Epidermal melanocyte (primary cell): ENCODE measurements at regions not wholly inside any gene's neighbourhood (a gene's known extent, or its start where the extent isn't known, plus 50 kb on each side); places are given as distances from the start of the nearest gene placed in this dataset.
"Not testable (repeated sequence)": the region's sequence is repeated elsewhere in the genome, so short reads cannot be mapped to it uniquely, and the experiment has no call there.

ENCODE experiments used
- DNase-seq: peaks from one replicate; pipeline ENCODE4 v3.0.0; 2011; ENCODE audit warnings: low spot score; ENCODE audit not compliant: insufficient read length

GRCh38 chr5:9801908-9802307, 171.8 kb upstream of the TAS2R1 start:
- DNase-seq: no peak

GRCh38 chr5:9799606-9800005, 169.5 kb upstream of the TAS2R1 start:
- DNase-seq: no peak

- DNase-seq: no peak
Observed at GRCh38 chr5:9790276-9790675, 160.1 kb upstream of the TAS2R1 start.

GRCh38 chr5:9789777-9790176, 159.6 kb upstream of the TAS2R1 start:
- no peak for DNase-seq

GRCh38 chr5:9787861-9788600, 157.9 kb upstream of the TAS2R1 start:
- DNase-seq: no peak

- DNase-seq: no peak
Observed at GRCh38 chr5:9786380-9787360, 156.5 kb upstream of the TAS2R1 start.

- DNase-seq: no peak
Observed at GRCh38 chr5:9785751-9786150, 155.6 kb upstream of the TAS2R1 start.

- DNase-seq: no peak
Observed at GRCh38 chr5:9784231-9784630, 154.1 kb upstream of the TAS2R1 start.

- DNase-seq: no peak
Observed at GRCh38 chr5:9782826-9783560, 152.8 kb upstream of the TAS2R1 start.

- DNase-seq: no peak
Observed at GRCh38 chr5:9781890-9782289, 151.7 kb upstream of the TAS2R1 start.

GRCh38 chr5:9781275-9781674, 151.1 kb upstream of the TAS2R1 start:
- DNase-seq: no peak

- no peak for DNase-seq
Observed at GRCh38 chr5:9780501-9780900, 150.3 kb upstream of the TAS2R1 start.

- no peak for DNase-seq
Observed at GRCh38 chr5:9776525-9776924, 146.4 kb upstream of the TAS2R1 start.

GRCh38 chr5:9775339-9775738, 145.2 kb upstream of the TAS2R1 start:
- no peak for DNase-seq

GRCh38 chr5:9774472-9775079, 144.4 kb upstream of the TAS2R1 start:
- no peak for DNase-seq

- DNase-seq: no peak
Observed at GRCh38 chr5:9771079-9771478, 140.9 kb upstream of the TAS2R1 start.

GRCh38 chr5:9766581-9766980, 136.4 kb upstream of the TAS2R1 start:
- no peak for DNase-seq

- DNase-seq: peak; percentile 60
Observed at GRCh38 chr5:9765419-9766140, 135.4 kb upstream of the TAS2R1 start.

- DNase-seq: no peak
Observed at GRCh38 chr5:9761706-9762105, 131.6 kb upstream of the TAS2R1 start.

GRCh38 chr5:9752670-9753069, 122.5 kb upstream of the TAS2R1 start:
- DNase-seq: not testable (repeated sequence)

GRCh38 chr5:9743507-9743906, 113.4 kb upstream of the TAS2R1 start:
- no peak for DNase-seq
